HG03139 (cell line): ENCODE measurements at regions not wholly inside any gene's neighbourhood (a gene's known extent, or its start where the extent isn't known, plus 50 kb on each side); places are given as distances from the start of the nearest gene placed in this dataset.
"Not testable (repeated sequence)": the region's sequence is repeated elsewhere in the genome, so short reads cannot be mapped to it uniquely, and the experiment has no call there.

Experiments
- ATAC-seq: cut with Tn5 transposase; IDR thresholded peaks from one replicate; pipeline ENCODE4 v1.9.1; 2021; ENCODE audit not compliant: unreplicated experiment

DNA sequence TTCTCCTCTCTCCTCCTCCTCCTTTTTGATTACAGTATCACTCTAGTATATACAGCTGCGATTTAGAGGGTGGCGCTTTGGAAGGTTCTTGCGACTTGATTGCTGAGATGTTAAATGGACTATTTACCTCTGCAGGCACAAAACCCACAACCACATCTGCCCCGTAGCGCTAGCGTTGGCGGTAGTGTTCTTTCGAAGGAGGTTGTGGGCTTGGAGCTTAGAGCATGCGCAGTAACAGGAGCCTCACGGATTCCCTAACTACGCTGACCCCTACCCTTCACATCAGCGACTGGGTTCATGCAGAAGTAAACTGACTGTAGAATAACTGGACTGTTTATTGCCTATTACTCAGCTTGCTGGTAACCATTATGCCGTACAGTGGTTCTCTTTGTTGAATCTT lies 58.0 kb downstream of the CGGBP1 start:
- no peak for ATAC-seq

DNA sequence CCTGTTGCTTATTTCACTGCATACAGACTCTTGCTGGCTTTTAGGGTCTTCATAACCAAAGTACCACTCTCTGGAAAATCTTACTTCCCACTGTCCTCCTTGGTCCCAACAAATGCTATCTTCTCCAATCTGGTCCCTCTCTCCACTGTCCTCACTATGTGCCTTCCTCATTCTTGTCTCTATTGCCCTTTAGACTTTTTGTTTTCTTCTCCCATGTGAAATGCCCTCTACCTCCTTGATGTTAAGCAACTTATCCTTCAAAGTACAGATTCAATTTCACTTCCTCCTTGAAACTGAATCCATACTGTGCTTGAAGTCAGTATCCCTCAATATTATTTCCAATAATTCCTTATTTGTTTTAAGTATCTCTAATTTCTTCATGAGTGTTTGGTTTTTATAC lies 60.8 kb downstream of the CGGBP1 start:
- ATAC-seq: no peak

DNA sequence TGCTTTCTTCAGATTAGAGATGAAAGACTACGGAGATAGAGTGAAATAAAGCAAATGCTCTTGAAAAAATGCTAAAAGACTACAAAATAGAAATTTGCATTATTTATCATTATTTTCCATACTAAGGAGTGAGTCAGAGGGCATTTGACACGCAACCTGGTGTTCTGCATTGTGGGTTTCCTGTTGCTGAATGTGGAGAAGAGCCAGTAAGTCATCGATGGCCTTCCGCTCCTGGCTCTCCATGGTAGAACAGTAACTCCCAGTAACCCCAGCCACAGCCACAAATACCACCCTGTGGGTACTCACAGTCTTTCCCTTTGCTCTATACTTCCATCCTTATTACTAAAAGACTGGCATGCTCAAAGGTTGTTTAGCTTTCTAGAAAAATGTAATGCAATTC lies 61.5 kb downstream of the CGGBP1 start:
- ATAC-seq: peak; percentile 93

DNA sequence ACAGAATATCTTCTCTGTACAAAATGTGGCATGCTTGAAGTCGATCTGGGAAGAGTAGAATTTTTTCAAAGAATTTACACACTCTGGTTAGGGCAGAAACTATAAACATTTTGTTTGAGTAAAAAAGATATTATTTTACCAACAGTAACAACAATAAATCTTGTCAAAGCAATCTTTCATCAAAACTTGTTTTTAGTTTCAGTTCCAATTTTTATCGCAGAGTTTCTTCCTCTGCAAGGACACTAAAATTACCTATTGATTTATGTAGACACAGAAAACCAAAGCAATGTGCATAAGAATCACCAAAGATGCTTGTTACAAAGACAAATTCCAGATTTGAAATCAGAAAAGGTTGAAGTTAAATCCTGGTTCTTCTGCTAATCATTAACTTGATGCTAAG lies 61.9 kb downstream of the CGGBP1 start:
- ATAC-seq: no peak

DNA sequence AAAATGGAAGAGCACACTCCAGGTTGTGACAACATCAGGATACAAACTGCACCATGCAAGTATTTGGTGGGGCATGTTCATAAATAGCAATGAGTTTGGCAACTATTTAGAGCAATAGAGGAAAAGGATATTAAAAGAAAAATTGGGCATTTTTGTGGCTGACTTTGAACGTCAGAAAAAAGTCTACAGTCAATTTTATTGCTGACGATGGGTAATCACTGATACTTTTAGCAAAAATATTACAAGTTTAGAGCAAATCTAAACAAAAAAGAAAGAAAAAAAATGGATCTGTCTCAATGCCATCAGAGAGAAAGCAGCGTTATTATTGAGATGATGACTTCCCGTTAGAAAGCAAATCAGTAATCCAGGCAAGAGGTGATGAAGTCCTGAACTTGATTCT lies 65.2 kb downstream of the CGGBP1 start:
- ATAC-seq: no peak

DNA sequence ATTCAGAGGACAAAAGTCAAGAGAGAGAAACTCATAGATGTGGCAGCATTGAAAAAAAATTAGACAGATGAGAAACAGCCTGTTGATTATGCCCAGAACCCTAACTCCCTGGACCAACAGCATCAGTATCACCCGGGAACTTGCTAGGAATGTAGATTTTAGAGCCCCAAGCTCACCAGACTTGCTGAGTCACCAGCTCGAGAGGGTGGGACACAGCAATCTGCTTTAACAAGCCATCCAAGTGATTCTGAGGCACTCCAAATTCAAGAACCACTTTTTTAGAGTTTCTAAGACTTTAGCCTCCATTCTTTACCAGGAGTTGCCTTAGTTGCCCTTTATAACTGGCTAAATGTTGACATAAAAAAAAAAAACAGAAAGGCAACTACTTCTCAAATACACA lies 70.9 kb downstream of the CGGBP1 start:
- no peak for ATAC-seq

DNA sequence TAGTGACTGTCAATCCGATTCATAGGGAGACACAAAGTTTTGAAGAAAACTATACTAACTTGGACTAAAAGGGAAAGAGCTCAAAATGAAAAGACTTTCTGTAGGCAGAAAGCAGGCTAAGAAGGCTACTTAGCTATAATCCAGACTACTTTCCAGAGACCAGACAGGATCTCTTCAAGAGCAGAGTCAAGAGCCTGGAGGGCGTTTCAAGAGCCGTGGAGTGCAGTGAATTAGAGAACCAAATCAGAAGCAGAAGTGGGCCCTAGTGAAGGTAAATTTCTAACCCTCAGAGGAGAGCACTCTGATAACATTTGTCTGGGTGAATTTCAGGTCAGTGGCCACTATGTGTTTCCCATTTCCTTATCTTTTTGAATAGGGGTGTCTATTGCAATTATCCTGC lies 76.4 kb downstream of the CGGBP1 start:
- ATAC-seq: no peak

DNA sequence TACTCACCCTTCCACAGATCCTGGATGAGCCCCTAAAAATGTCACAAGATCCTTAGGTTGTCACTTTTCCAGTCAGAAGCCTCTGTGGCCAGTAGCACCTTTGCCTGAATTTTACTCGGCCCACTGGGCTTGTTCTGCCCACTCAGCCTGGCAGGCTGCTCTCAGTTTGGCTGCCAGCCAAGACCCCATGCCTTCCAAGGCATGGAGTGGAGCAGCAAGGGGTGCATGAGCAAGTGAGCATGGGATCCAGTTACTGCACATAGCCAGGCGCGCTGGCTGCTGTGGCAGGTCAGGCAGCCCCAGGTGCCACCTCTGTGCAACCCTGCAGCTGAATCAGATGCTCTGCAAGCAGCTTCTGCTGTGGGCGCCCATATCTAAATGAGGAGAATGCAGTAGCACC lies 79.3 kb downstream of the CGGBP1 start:
- no peak for ATAC-seq

DNA sequence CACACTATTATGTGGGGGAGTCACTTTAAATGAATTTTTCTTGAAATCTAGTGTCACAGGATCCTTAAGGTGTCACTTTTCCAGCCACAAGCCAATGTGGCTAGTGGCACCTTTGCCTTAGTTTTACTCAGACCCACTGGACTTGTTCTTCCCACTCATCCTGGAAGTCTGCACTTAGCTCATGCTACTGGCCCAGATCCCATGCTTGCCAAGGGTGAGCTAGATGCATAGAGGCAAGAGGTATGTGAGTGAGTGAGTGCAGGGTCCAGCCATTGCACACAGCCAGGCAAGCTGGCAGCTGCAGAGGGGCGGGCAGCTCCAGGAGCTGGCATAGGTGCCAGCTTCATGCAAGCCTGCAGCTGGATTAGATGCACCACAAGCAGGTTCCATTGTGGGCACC lies 81.0 kb downstream of the CGGBP1 start:
- no peak for ATAC-seq

DNA sequence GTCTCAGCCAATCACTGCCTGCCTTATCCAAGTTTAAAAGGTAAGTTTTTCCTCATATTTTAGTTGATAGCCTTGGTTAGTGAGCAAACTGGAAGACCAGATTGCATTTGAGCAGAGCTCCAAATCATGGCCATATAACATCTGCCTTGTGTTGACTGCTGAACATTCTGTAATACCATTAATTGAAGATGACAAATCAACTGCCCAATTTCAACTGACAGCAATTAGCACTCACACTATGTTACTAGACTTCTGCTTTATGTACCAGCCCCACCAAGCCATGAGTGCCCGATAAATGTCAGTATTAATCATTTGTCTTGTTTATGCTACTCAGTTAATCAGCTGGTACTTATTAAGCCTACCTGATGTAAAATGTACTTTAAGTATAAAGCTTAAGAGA lies 83.1 kb downstream of the CGGBP1 start:
- no peak for ATAC-seq

DNA sequence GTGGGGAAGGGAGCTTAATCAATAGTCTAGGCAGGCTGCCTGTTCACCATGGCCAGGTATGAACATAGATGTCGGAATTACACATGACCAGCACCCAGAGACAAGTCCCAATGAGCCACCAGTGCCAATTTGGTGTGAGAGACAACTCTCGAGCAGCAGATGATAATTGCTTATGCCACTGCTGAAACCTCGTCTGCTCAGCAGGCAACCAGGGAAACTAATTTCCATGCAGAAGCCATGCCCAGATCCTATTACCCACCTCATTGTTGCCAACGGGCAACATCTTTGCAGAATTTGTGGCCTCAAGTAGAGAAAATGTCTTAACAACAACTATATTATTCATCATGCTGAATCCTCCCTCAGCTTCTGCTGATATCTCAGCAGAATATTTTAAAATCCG lies 84.9 kb downstream of the CGGBP1 start:
- ATAC-seq: no peak

DNA sequence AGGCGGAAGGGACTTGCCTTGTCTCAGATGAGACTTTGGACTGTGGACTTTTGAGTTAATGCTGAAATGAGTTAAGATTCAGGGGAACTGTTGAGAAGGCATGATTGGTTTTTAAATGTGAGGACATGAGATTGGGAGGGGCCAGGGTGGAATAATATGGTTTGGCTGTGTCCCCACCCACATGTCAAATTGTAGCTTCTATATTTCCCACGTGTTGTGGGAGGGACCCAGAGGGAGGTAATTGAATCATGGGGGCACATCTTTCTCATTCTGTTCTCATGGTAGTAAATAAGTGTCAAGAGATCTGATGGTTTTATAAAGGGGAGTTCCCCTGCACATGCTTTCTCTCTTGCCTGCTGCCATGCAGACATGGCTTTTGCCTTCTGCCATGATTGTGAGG lies 89.2 kb downstream of the CGGBP1 start:
- no peak for ATAC-seq

DNA sequence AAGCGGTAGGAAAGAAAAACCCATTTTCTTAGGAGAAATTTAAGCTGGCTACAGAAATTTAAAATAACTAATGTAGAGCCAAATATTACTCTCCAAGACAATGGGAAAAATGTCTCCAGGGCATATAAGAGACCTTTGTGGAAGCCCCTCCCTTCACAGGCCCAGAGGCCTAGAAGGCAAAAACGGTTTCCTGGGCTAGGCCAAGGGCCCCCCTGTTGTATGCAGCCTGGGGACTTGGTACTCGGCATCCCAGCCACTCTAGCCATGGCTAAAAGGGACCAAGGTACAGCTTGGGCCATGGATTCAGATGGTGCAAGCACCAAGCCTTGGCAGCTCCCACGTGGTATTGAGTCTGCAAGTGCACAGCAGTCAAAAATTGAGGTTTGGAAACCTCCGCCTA lies 90.1 kb downstream of the CGGBP1 start:
- ATAC-seq: no peak

DNA sequence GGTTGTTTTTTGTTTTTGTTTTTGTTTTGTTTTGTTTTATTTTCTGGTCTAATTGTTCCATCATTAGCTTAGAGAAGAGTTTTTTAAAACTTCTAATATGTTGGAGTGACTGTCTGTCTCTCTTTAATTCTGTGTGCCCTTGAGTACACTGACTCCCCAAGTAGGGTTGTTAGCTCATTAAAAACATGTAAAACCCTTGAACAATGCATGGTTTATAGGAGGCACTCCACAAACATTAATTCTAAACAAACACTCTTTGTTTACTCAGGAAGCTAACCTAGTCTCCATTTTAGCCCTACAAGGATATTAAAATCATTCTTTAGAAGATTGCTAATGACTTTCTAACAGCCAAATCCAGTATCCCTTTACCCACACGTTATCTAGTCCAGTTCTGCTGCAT lies 100.5 kb downstream of the CGGBP1 start:
- no peak for ATAC-seq

DNA sequence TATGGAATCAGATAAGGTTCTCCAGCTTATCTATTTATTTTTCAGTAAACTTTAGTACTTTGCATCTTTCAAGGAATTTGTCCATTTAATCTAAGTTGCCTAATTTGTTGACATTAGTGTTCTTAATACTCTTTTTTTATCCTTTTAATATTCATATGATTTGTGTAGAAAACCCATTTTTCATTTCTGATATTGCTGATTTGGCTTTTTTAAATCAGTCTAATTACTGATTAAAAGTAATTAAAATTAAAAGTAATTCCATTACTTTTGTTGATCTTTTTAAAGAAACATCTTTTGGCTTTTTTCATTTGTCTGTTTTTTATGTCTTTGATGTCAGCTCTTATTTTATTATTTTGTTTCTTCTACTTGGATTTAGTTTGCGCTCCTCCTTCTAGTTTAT lies 101.2 kb downstream of the CGGBP1 start:
- ATAC-seq: no peak

DNA sequence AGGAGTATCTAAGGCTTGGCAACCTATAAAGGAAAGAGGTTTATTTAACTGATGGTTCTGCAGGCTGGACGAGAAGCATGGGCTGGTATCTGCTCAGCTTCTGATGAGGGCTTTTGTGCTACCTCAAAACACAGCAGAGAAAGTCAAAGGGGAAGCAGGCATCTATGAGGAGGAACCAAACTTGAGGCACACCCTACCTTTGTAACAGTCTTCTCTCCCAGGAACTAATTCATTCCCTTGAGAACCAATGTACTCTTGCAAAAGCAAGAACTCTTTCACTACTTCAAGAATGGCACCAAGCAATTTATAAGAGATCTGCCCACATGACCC lies 109.0 kb downstream of the CGGBP1 start:
- ATAC-seq: peak; percentile 60

DNA sequence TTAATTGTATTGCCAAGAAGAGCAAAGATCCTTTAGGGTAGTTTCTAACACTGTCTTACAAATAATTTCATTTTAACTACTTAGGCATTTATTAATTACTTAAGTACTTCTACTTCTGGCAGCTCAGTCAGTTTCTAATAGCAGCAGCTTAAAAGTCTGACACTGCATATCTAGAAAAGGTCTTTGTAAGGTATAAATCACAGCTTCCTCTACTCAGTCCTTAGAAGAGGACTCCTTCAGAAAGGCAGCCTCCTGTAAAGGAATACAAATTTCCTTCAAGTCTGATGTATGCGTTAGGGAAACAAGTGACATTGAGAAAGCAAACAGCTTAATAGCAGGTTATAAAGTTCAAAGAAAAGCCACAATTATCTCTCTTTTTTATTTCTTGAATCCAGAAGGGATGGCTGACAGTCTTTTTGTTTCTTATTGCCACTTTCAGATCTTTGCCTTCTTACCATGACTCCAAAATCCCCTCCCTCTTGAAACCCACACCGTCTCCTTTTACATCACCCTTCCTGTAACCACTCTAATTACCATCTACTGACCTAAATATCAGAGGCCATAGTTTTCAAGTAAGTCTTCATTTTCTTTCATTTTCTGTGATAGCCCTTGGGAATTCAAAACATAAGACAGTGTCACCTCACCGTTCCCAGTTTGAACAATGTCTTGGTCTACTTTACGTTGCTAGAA lies 109.5 kb downstream of the CGGBP1 start:
- peak; percentile 88 for ATAC-seq

DNA sequence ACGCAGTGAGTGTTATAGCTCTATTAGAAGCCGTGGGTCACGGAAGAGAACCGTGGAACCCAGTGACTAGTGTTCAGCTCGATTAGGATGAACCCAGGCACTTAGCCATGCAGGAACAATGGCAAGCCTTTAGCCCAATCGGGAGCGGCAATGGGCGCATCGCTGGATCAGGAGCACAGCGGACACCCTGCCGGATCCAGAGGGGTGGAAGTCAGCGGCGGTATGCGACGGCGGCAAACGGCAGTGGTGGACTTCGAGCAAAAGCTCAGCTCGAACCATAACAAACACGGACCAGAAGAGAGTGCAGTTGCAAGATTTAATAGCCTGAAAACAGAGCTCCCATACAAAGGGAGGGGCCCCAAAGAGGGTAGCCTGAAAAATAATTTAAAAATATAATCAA lies 112.8 kb downstream of the CGGBP1 start:
- ATAC-seq: not testable (repeated sequence)

DNA sequence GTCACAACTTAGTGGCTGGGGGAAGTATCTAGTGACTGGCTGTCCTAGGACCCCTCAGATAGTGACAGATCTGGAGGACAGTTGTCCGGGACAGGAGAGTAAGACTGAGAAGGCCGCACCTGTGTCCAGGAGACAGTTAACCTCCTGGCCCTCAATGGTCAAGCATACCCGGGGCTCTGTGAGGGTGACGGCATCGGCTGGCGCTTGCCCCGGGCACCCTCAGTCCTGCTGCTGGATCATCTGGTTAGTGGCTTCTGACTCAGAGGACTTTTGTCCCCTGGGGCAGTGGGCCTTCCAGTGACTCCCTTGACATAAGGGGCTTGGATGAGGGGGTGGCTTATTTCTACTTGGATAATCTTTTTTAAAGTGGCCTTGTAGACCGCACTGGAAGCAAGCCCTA lies 116.5 kb downstream of the CGGBP1 start:
- ATAC-seq: not testable (repeated sequence)

DNA sequence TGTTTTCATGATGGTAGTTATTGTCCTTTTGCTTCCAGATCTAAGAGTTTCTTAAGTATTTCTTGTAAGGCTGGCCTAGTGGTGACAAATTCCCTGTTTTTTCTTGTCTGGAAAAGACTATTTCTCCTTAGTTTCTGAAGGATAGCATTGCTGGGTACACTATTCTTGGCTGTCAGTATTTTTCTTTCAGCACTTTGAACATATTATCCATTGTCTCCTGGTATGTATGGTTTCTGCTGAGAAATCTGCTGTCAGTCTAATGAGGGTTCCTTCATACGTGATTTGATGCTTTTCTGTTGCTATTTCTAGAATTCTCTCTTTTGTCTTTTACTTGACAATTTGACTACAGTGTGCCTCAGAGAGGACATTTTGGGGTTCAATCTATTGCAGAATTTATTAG lies 134.3 kb downstream of the CGGBP1 start:
- no peak for ATAC-seq

DNA sequence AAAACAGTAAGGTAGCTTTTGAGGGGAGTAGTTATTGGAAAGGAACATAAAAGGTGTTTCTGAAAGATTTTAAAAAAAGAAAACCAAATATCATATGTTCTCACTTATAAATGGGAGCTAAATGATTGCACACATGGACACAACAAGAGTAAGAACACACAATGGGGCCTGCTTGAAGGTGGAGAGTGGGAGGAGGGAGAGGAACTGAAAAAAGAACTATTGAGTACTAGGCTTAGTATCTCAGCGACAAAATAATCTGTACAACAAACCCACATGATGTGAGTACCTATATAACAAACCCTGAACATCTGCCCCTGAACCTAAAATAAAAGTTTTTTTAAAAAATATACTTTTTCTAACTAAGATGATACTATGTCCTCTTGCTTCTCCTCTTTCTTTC lies 138.3 kb downstream of the CGGBP1 start:
- ATAC-seq: no peak

DNA sequence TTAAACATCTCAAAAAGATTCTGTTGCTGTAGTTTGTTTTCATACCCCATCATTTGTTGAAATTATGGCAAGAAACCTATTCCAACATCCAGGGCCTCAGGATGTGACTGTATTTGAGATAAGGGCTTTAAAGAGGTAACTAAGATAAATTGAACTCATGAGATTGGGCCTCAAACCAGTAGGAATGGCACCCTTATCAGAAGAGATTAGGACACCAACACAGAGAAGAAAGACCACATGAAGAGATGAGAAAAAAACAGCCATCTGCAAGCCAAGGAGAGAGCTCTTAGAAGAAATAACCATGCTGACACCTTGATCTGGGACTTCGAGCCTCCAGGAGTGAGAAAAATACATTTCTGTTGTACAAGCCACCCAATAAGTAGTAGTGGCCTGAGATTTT lies 157.7 kb downstream of the CGGBP1 start:
- no peak for ATAC-seq

DNA sequence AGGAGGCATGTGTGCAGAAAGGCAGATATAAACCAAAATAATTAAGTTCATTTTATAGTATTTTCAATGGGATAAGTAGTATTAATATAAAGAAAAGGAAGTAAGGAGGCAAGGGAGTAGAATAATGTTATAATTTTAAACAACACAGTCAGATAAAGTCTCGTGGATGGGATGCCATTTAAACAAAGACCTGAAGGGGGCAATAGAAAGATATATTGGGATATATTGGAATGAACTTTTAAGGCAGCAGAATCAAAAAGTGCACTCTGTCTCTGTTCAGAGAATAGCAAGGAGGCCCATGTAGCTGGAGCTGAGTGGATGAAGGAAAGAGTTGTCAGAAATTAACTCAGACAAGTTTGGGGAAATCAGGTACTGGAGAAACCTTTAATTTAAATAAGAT lies 158.7 kb downstream of the CGGBP1 start:
- no peak for ATAC-seq

DNA sequence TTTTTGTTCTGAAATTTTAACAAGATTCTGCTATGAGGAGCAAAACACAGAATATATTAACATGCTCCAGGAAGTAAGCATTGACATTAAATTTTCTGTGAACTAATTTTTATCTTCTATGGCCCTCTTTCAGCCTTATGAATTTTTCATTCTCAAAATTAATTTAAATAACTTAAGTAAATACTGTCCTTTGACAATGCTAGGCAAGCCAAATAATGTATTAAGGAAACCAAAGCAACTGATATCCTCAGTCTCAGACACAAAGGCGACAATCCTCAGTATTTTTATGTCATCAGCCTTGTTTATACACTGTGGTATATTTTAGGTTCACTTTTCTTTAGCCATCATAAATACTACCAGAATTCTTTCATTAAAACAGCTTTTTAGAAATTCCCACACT lies 159.8 kb downstream of the CGGBP1 start:
- no peak for ATAC-seq
